ENCODE measurements at regions not wholly inside any gene's neighbourhood (a gene's known extent, or its start where the extent isn't known, plus 50 kb on each side); places are given as distances from the start of the nearest gene placed in this dataset.
"Not testable (repeated sequence)": the region's sequence is repeated elsewhere in the genome, so short reads cannot be mapped to it uniquely, and the experiment has no call there.

DNA sequence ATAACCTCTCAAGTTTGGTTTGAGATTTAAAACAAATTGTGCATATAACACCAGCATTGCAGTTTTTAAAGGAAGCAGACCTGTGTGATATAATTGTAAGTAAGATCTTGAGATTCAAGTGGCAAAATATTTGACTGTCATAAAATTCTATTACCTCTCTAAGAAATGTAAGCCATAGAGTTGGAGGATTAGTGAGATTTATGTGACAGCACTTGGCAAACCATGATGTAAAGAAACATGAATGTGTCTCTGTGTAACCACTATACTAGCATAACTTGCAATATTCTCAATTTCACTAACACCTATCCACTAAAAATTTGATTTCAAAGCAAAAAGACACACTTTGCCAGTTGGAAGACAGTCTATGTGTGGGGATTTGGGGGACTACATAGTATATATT, 190.2 kb upstream of the SSTR4 start:
- TF ChIP-seq, protein P1, sequence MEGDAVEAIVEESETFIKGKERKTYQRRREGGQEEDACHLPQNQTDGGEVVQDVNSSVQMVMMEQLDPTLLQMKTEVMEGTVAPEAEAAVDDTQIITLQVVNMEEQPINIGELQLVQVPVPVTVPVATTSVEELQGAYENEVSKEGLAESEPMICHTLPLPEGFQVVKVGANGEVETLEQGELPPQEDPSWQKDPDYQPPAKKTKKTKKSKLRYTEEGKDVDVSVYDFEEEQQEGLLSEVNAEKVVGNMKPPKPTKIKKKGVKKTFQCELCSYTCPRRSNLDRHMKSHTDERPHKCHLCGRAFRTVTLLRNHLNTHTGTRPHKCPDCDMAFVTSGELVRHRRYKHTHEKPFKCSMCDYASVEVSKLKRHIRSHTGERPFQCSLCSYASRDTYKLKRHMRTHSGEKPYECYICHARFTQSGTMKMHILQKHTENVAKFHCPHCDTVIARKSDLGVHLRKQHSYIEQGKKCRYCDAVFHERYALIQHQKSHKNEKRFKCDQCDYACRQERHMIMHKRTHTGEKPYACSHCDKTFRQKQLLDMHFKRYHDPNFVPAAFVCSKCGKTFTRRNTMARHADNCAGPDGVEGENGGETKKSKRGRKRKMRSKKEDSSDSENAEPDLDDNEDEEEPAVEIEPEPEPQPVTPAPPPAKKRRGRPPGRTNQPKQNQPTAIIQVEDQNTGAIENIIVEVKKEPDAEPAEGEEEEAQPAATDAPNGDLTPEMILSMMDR (IDR thresholded peaks at IDR 0.05), result no peak
- no peak overlapping the region for H3K4me2 ChIP-seq (ENCODE audit: low read length)
- H3K79me2 ChIP-seq, result no peaks in the 10 kb centered on the region
- H3K4me1 ChIP-seq, result no peaks in the 10 kb centered on the region
- no peaks in the 10 kb centered on the region for H3K36me3 ChIP-seq (ENCODE audit: control insufficient read depth, insufficient read depth, low read length)
- no peak overlapping the region for H3K4me3 ChIP-seq (ENCODE audit: low read depth, low read length)
- no peaks in the 10 kb centered on the region for H3K27me3 ChIP-seq (ENCODE audit: control insufficient read depth, insufficient read depth, low read length)
- H2AFZ ChIP-seq, result no peak overlapping the region
- H3K9me3 ChIP-seq (ENCODE audit: control insufficient read depth, low read length), result no peaks in the 10 kb centered on the region
- no peak overlapping the region for H3K27ac ChIP-seq
- H3K9ac ChIP-seq, result no peak overlapping the region

DNA sequence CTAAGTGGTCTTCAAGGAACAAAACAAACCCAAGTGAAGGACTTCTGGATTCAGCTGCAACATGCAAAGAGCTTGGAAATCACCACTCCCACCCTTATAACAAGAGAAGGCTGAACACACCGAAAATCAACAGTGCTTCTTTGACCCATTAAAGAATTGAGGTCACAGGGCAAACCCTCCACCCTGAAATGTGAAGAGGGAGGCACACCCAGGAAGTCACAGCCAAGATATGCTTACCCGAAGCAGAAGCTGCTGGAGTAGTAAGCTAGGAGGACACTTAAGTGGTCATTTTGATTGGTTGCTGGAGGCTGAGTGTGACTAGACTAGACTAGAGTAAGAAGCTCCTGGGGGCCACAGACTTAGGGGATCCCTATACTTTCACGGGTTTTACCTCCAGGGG, 188.2 kb upstream of the SSTR4 start:
- H3K4me1 ChIP-seq, result no peaks in the 10 kb centered on the region
- H3K79me2 ChIP-seq, result no peaks in the 10 kb centered on the region
- H3K4me2 ChIP-seq (ENCODE audit: low read length), result no peak overlapping the region
- no peaks in the 10 kb centered on the region for H3K36me3 ChIP-seq (ENCODE audit: control insufficient read depth, insufficient read depth, low read length)
- H3K4me3 ChIP-seq (ENCODE audit: low read depth, low read length), result no peak overlapping the region
- TF ChIP-seq, protein P1 (IDR thresholded peaks at IDR 0.05), result no peak
- H2AFZ ChIP-seq, result no peak overlapping the region
- H3K27me3 ChIP-seq (ENCODE audit: control insufficient read depth, insufficient read depth, low read length), result no peaks in the 10 kb centered on the region
- H3K9me3 ChIP-seq (ENCODE audit: control insufficient read depth, low read length), result no peaks in the 10 kb centered on the region
- no peak overlapping the region for H3K27ac ChIP-seq
- no peak overlapping the region for H3K9ac ChIP-seq

DNA sequence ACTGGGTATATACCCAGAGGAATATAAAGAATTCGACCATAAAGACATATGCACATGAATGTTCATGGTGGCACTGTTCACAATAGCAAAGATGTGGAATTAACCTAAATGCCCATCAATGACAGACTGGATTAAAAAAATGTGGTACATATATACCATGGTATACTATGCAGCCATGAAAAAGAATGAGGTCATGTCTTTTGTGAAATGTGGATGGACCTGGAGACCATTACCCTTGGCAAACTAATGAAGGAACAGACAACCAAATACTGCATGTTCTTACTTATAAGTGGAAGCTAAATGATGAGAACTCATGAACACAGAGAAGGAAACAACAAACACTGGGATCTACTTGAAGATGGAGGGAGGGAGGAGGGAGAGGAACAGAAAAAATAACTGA, 186.7 kb upstream of the SSTR4 start:
- Histone ChIP-seq H3K27me3 (ENCODE audit: control insufficient read depth, insufficient read depth, low read length) (no peaks in the 10 kb centered on the region), H3K9ac (no peak overlapping the region), H3K9me3 (ENCODE audit: control insufficient read depth, low read length) (no peaks in the 10 kb centered on the region), H3K4me3 (ENCODE audit: low read depth, low read length) (no peak overlapping the region), H2AFZ (no peak overlapping the region), H3K4me2 (ENCODE audit: low read length) (no peak overlapping the region), H3K27ac (no peak overlapping the region), H3K4me1 (no peaks in the 10 kb centered on the region), H3K79me2 (no peaks in the 10 kb centered on the region), H3K36me3 (ENCODE audit: control insufficient read depth, insufficient read depth, low read length) (no peaks in the 10 kb centered on the region)
- TF ChIP-seq, protein P1 (IDR thresholded peaks at IDR 0.05), result no peak

DNA sequence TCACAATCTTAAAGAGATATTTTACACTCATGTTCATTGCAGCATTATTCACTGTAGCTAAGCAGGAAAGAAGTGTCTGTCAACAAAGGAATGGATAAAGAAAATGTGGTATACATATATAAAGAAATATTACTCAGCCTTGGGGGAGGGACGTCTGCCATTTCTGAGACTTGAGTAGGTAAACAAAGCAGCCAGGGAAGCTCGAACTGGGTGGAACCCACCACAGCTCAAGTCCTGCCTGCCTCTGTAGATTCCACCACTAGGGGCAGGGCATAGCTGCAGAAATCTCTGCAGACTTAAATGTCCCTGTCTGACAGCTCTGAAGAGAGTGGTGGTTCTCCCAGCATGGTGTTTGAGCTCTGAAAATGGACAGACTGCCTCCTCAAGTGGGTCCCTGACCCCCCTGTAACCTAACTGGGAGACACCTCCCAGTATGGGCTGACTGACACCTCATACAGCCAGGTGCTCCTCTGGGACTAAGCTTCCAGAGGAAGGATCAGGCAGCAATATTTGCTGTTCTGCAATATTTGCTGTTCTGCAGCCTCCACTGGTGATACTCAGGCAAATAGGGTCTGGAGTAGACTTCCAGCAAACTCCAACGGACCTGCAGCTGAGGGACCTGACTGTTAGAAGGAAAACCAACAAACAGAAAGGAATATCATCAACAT, 183.3 kb upstream of the SSTR4 start:
- TF ChIP-seq, protein P1 (IDR thresholded peaks at IDR 0.05), result peak; percentile 12
- H3K4me3 ChIP-seq (ENCODE audit: low read depth, low read length); H3K4me2 ChIP-seq (ENCODE audit: low read length); H3K9me3 ChIP-seq (ENCODE audit: control insufficient read depth, low read length); H3K27ac ChIP-seq; H3K27me3 ChIP-seq (ENCODE audit: control insufficient read depth, insufficient read depth, low read length); H3K4me1 ChIP-seq; H3K79me2 ChIP-seq; H3K36me3 ChIP-seq (ENCODE audit: control insufficient read depth, insufficient read depth, low read length); H2AFZ ChIP-seq; H3K9ac ChIP-seq: not testable (repeated sequence)
